ENCODE measurements at regions not wholly inside any gene's neighbourhood (a gene's known extent, or its start where the extent isn't known, plus 50 kb on each side); places are given as distances from the start of the nearest gene placed in this dataset.

DNA sequence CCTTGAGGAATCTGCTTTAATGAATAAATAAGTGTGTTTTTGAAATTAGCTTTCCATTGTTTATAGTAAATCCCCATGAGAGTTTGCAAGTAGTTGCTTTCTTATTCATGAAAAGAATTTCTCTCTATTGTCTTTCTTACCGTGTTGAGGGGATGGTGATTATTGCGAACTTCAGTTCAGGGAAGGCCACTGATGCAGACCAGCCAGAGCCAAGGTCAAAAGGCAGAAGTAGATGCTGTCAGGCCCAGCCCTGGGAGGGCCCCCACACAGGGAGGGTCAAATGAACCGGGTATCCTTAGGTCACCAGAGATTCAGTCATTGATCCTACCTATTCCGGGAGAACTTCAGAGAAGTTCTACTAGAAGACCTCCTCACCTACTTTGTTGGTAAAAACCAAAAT lies 185.9 kb downstream of the NUFIP1 start (continued):
- TF ChIP-seq, protein P1, sequence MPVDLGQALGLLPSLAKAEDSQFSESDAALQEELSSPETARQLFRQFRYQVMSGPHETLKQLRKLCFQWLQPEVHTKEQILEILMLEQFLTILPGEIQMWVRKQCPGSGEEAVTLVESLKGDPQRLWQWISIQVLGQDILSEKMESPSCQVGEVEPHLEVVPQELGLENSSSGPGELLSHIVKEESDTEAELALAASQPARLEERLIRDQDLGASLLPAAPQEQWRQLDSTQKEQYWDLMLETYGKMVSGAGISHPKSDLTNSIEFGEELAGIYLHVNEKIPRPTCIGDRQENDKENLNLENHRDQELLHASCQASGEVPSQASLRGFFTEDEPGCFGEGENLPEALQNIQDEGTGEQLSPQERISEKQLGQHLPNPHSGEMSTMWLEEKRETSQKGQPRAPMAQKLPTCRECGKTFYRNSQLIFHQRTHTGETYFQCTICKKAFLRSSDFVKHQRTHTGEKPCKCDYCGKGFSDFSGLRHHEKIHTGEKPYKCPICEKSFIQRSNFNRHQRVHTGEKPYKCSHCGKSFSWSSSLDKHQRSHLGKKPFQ (tag by site-specific recombination; IDR thresholded peaks at IDR 0.05) = no peak
- TF ChIP-seq ZNF629 (tag by site-specific recombination; IDR thresholded peaks at IDR 0.05) (no peak), SETDB1 (IDR thresholded peaks at IDR 0.05; ENCODE audit: insufficient read length, low read length) (no peak), ZNF843 (tag by site-specific recombination; IDR thresholded peaks at IDR 0.05) (no peak), IKZF3 (tag by site-specific recombination; IDR thresholded peaks at IDR 0.05) (no peak), ZNF514 (tag by site-specific recombination; IDR thresholded peaks at IDR 0.05) (no peak)

DNA sequence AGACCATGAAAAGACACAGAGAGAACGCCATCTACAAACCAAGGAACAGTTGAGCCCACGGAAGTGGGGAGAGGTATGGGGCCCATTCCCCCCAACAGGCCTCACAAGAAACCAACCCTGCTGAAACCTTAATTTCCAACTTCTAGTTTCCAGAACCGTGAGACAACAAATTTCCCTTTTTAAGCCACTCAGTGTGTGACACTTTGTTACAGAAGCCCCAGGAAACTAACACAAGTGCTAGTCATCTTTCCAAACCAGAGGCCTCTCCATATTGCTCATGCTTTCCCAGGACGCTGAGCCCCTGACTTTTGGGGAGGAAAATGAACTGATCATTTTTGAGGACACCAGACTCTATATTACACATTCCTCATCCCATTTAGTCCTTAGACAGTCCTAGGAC lies 186.8 kb downstream of the NUFIP1 start:
- ChIA-PET POLR2A (no interaction called here), CTCF (no interaction called here)
- Histone ChIP-seq H3K27ac (ENCODE audit: extremely low read depth, low read depth, low read length) (no peak overlapping the region), H3K36me3 (ENCODE audit: control insufficient read depth in 2 of 2, insufficient read depth in 1 of 2, low read length in 2 of 2) (no peaks in the 10 kb centered on the region), H3K4me1 (ENCODE audit: control insufficient read depth, insufficient read depth, low read length) (no peaks in the 10 kb centered on the region), H3K4me3 (ENCODE audit: low read depth, low read length) (no peak overlapping the region), H3K9me3 (ENCODE audit: control insufficient read depth, insufficient read depth, low read depth, low read length) (no peaks in the 10 kb centered on the region)
- TF ChIP-seq ZNF274 (IDR thresholded peaks at IDR 0.05; ENCODE audit: low read length) (no peak), ZNF274 (tag by site-specific recombination; IDR thresholded peaks at IDR 0.05; ENCODE audit: borderline replicate concordance) (no peak), HOXA7 (CRISPR knock-in tag; IDR thresholded peaks at IDR 0.05; ENCODE audit: borderline replicate concordance) (no peak), SCRT2 (tag by site-specific recombination; IDR thresholded peaks at IDR 0.05) (no peak), ZNF571 (tag by site-specific recombination; IDR thresholded peaks at IDR 0.05) (no peak), ZNF561 (tag by site-specific recombination; IDR thresholded peaks at IDR 0.05; ENCODE audit: borderline replicate concordance) (no peak), SP2 (tag by site-specific recombination; IDR thresholded peaks at IDR 0.05) (no peak), ZSCAN16 (tag by site-specific recombination; IDR thresholded peaks at IDR 0.05) (no peak), TRIM28 (IDR thresholded peaks at IDR 0.05; ENCODE audit: borderline replicate concordance, low read length) (no peak), ZNF174 (tag by site-specific recombination; IDR thresholded peaks at IDR 0.05) (no peak), KLF10 (tag by site-specific recombination; IDR thresholded peaks at IDR 0.05) (no peak), MEIS1 (CRISPR knock-in tag; IDR thresholded peaks at IDR 0.05; ENCODE audit: borderline replicate concordance) (no peak)
- TF ChIP-seq, protein P2, sequence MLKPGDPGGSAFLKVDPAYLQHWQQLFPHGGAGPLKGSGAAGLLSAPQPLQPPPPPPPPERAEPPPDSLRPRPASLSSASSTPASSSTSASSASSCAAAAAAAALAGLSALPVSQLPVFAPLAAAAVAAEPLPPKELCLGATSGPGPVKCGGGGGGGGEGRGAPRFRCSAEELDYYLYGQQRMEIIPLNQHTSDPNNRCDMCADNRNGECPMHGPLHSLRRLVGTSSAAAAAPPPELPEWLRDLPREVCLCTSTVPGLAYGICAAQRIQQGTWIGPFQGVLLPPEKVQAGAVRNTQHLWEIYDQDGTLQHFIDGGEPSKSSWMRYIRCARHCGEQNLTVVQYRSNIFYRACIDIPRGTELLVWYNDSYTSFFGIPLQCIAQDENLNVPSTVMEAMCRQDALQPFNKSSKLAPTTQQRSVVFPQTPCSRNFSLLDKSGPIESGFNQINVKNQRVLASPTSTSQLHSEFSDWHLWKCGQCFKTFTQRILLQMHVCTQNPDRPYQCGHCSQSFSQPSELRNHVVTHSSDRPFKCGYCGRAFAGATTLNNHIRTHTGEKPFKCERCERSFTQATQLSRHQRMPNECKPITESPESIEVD (tag by site-specific recombination; IDR thresholded peaks at IDR 0.05) = no peak

DNA sequence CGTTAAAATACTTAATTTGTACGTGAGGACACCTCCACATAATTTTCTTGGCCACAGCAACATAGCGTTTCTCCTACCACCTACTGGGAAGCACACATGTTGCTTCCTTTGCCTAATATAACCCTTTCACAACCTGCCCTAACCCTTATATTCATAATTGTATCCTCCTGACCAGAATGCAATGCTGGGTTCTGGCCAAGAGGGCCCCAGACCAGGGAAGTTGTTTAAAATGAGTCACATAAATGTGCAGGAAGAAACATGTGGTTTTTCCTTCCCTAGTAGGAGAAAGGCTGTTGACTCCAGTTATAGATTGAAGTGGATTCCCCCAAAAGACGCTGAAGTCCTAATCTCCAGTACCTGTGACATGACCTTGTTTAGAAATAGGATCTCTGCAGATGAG lies 187.3 kb downstream of the NUFIP1 start:
- no peaks in the 10 kb centered on the region for H3K9me3 ChIP-seq (ENCODE audit: control insufficient read depth, insufficient read depth, low read depth, low read length)
- H3K27ac ChIP-seq (ENCODE audit: extremely low read depth, low read depth, low read length) = no peak overlapping the region
- H3K4me1 ChIP-seq (ENCODE audit: control insufficient read depth, insufficient read depth, low read length) = no peaks in the 10 kb centered on the region
- TF ChIP-seq KLF7 (tag by site-specific recombination; IDR thresholded peaks at IDR 0.05; ENCODE audit: borderline replicate concordance) (no peak), ZNF433 (tag by site-specific recombination; IDR thresholded peaks at IDR 0.05; ENCODE audit: low read depth) (no peak), ZNF530 (tag by site-specific recombination; IDR thresholded peaks at IDR 0.05; ENCODE audit: low read depth) (no peak)
- TF ChIP-seq, protein P3, sequence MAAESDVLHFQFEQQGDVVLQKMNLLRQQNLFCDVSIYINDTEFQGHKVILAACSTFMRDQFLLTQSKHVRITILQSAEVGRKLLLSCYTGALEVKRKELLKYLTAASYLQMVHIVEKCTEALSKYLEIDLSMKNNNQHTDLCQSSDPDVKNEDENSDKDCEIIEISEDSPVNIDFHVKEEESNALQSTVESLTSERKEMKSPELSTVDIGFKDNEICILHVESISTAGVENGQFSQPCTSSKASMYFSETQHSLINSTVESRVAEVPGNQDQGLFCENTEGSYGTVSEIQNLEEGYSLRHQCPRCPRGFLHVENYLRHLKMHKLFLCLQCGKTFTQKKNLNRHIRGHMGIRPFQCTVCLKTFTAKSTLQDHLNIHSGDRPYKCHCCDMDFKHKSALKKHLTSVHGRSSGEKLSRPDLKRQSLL (tag by site-specific recombination; IDR thresholded peaks at IDR 0.05) = no peak
- TF ChIP-seq, protein P4, sequence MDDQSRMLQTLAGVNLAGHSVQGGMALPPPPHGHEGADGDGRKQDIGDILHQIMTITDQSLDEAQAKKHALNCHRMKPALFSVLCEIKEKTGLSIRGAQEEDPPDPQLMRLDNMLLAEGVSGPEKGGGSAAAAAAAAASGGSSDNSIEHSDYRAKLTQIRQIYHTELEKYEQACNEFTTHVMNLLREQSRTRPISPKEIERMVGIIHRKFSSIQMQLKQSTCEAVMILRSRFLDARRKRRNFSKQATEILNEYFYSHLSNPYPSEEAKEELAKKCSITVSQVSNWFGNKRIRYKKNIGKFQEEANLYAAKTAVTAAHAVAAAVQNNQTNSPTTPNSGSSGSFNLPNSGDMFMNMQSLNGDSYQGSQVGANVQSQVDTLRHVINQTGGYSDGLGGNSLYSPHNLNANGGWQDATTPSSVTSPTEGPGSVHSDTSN (CRISPR knock-in tag; IDR thresholded peaks at IDR 0.05) = no peak
- ChIA-PET CTCF (interaction anchor here (0.8 kb wide), 1 partner anchor 16 kb away, joined by 3 read pairs; no protein-coding TSS in a partner anchor), POLR2A (no interaction called here)
- H3K36me3 ChIP-seq (ENCODE audit: control insufficient read depth in 2 of 2, insufficient read depth in 1 of 2, low read length in 2 of 2) = no peaks in the 10 kb centered on the region
- no peak overlapping the region for H3K4me3 ChIP-seq (ENCODE audit: low read depth, low read length)
